ENCODE measurements at regions not wholly inside any gene's neighbourhood (a gene's known extent, or its start where the extent isn't known, plus 50 kb on each side); places are given as distances from the start of the nearest gene placed in this dataset.

GRCh38 chr11:80592546-80592945 lies 1151.7 kb upstream of the TENM4 start:
- no peak for TF ChIP-seq CTCF (IDR thresholded peaks at IDR 0.05; ENCODE audit: unreplicated experiment)
- Mint-ChIP-seq H3K4me3 (ENCODE audit: unreplicated experiment) (no peak overlapping the region), H3K9me3 (ENCODE audit: unreplicated experiment) (no peaks in the 10 kb centered on the region), H3K27ac (ENCODE audit: unreplicated experiment) (no peak overlapping the region), H3K27me3 (ENCODE audit: unreplicated experiment) (no peaks in the 10 kb centered on the region), H3K4me1 (ENCODE audit: unreplicated experiment) (peaks cover 13% of the 10 kb centered on the region), H3K36me3 (ENCODE audit: low read depth, unreplicated experiment) (no peaks in the 10 kb centered on the region)
- DNase-seq (ENCODE audit: low spot score), result no peak

- Mint-ChIP-seq H3K4me3 (ENCODE audit: unreplicated experiment) (no peak overlapping the region), H3K27me3 (ENCODE audit: unreplicated experiment) (no peaks in the 10 kb centered on the region), H3K27ac (ENCODE audit: unreplicated experiment) (no peak overlapping the region), H3K36me3 (ENCODE audit: low read depth, unreplicated experiment) (no peaks in the 10 kb centered on the region), H3K4me1 (ENCODE audit: unreplicated experiment) (peaks cover 4% of the 10 kb centered on the region), H3K9me3 (ENCODE audit: unreplicated experiment) (no peaks in the 10 kb centered on the region)
- no peak for TF ChIP-seq CTCF (IDR thresholded peaks at IDR 0.05; ENCODE audit: unreplicated experiment)
- DNase-seq (ENCODE audit: low spot score), result no peak
Measured at GRCh38 chr11:80587906-80588305, 1147.1 kb upstream of the TENM4 start.

GRCh38 chr11:80586464-80586863 lies 1145.6 kb upstream of the TENM4 start:
- H3K27ac Mint-ChIP-seq (ENCODE audit: unreplicated experiment), result no peak overlapping the region
- H3K4me1 Mint-ChIP-seq (ENCODE audit: unreplicated experiment), result no peaks in the 10 kb centered on the region
- no peaks in the 10 kb centered on the region for H3K36me3 Mint-ChIP-seq (ENCODE audit: low read depth, unreplicated experiment)
- no peak overlapping the region for H3K4me3 Mint-ChIP-seq (ENCODE audit: unreplicated experiment)
- DNase-seq (ENCODE audit: low spot score), result no peak
- no peak for TF ChIP-seq CTCF (IDR thresholded peaks at IDR 0.05; ENCODE audit: unreplicated experiment)
- no peaks in the 10 kb centered on the region for H3K9me3 Mint-ChIP-seq (ENCODE audit: unreplicated experiment)
- no peaks in the 10 kb centered on the region for H3K27me3 Mint-ChIP-seq (ENCODE audit: unreplicated experiment)

GRCh38 chr11:80584661-80585060 lies 1143.8 kb upstream of the TENM4 start:
- DNase-seq (ENCODE audit: low spot score), result no peak
- no peak for TF ChIP-seq CTCF (IDR thresholded peaks at IDR 0.05; ENCODE audit: unreplicated experiment)
- H3K27ac Mint-ChIP-seq (ENCODE audit: unreplicated experiment), result no peak overlapping the region
- H3K36me3 Mint-ChIP-seq (ENCODE audit: low read depth, unreplicated experiment), result no peaks in the 10 kb centered on the region
- H3K9me3 Mint-ChIP-seq (ENCODE audit: unreplicated experiment), result no peaks in the 10 kb centered on the region
- H3K4me1 Mint-ChIP-seq (ENCODE audit: unreplicated experiment), result no peaks in the 10 kb centered on the region
- no peaks in the 10 kb centered on the region for H3K27me3 Mint-ChIP-seq (ENCODE audit: unreplicated experiment)
- no peak overlapping the region for H3K4me3 Mint-ChIP-seq (ENCODE audit: unreplicated experiment)

- DNase-seq (ENCODE audit: low spot score), result no peak
- TF ChIP-seq CTCF (IDR thresholded peaks at IDR 0.05; ENCODE audit: unreplicated experiment), result no peak
- Mint-ChIP-seq H3K4me1 (ENCODE audit: unreplicated experiment) (no peaks in the 10 kb centered on the region), H3K27ac (ENCODE audit: unreplicated experiment) (no peak overlapping the region), H3K27me3 (ENCODE audit: unreplicated experiment) (peaks cover 3% of the 10 kb centered on the region), H3K4me3 (ENCODE audit: unreplicated experiment) (no peak overlapping the region), H3K9me3 (ENCODE audit: unreplicated experiment) (peaks cover 5% of the 10 kb centered on the region), H3K36me3 (ENCODE audit: low read depth, unreplicated experiment) (no peaks in the 10 kb centered on the region)
Measured at GRCh38 chr11:80569832-80570231, 1129.0 kb upstream of the TENM4 start.
